SIG-M5 treated with dmso at 0.1 percent for 504 hours (cell line): ENCODE measurements at regions not wholly inside any gene's neighbourhood (a gene's known extent, or its start where the extent isn't known, plus 50 kb on each side); places are given as distances from the start of the nearest gene placed in this dataset.
"Not testable (repeated sequence)": the region's sequence is repeated elsewhere in the genome, so short reads cannot be mapped to it uniquely, and the experiment has no call there.

Experiments used
- DNase-seq: peaks from one replicate; lab custom pipeline; 2025; ENCODE audit not compliant: unreplicated experiment; lab: John Stamatoyannopoulos, UW

- no peak for DNase-seq
Observed at GRCh38 chrX:124426288-124427169, 80.2 kb downstream of the SH2D1A start.

- DNase-seq, result no peak
Observed at GRCh38 chrX:124433186-124433585, 86.8 kb downstream of the SH2D1A start.

- DNase-seq, result no peak
Observed at GRCh38 chrX:124435616-124436015, 89.3 kb downstream of the SH2D1A start.

- no peak for DNase-seq
Observed at GRCh38 chrX:124440695-124441094, 94.3 kb downstream of the SH2D1A start.

- no peak for DNase-seq
Observed at GRCh38 chrX:124441971-124442590, 95.7 kb downstream of the SH2D1A start.

GRCh38 chrX:124455966-124456365, 109.6 kb downstream of the SH2D1A start:
- DNase-seq, result no peak

- not testable (repeated sequence) for DNase-seq
Observed at GRCh38 chrX:124459851-124460250, 113.5 kb downstream of the SH2D1A start.

GRCh38 chrX:124462931-124463330, 116.6 kb downstream of the SH2D1A start:
- no peak for DNase-seq

GRCh38 chrX:124467202-124467601, 120.8 kb downstream of the SH2D1A start:
- DNase-seq, result no peak

- DNase-seq, result no peak
Observed at GRCh38 chrX:124475358-124475757, 129.0 kb downstream of the SH2D1A start.

- no peak for DNase-seq
Observed at GRCh38 chrX:124476562-124476961, 130.2 kb downstream of the SH2D1A start.

GRCh38 chrX:124478046-124478445, 131.7 kb downstream of the SH2D1A start:
- no peak for DNase-seq

- DNase-seq, result no peak
Observed at GRCh38 chrX:124488412-124489161, 142.2 kb downstream of the SH2D1A start.

- no peak for DNase-seq
Observed at GRCh38 chrX:124493984-124494383, 147.6 kb downstream of the SH2D1A start.

- DNase-seq, result no peak
Observed at GRCh38 chrX:124497386-124497785, 151.0 kb downstream of the SH2D1A start.

- DNase-seq, result no peak
Observed at GRCh38 chrX:124501586-124501985, 155.2 kb downstream of the SH2D1A start.

- DNase-seq, result no peak
Observed at GRCh38 chrX:124502166-124502565, 155.8 kb downstream of the SH2D1A start.

GRCh38 chrX:124502599-124502998, 156.2 kb downstream of the SH2D1A start:
- no peak for DNase-seq

GRCh38 chrX:124504111-124504983, 158.0 kb downstream of the SH2D1A start:
- no peak for DNase-seq

GRCh38 chrX:124506066-124506465, 159.7 kb downstream of the SH2D1A start:
- DNase-seq, result no peak

- DNase-seq, result no peak
Observed at GRCh38 chrX:124507246-124507645, 160.9 kb downstream of the SH2D1A start.
